A549 (cell line): ENCODE measurements at regions not wholly inside any gene's neighbourhood (a gene's known extent, or its start where the extent isn't known, plus 50 kb on each side); places are given as distances from the start of the nearest gene placed in this dataset.

ENCODE experiments used
- ATAC-seq, 2 experiments: fragments of 200-7000 bp in 1 of 2; fragments of >200 bp in 1 of 2; cut with Nextera tagmentation in 1 of 2; cut with Tn5 transposase in 1 of 2; 3 replicates each; pipeline versions ENCODE4 v1.8.0 to v1.9.1; 2018 to 2020; ENCODE audit warnings: mild to moderate bottlenecking in 1 of 2, moderate library complexity in 1 of 2
- CTCF ChIA-PET: fragments of 300-600 bp; sonication (Branson Sonifier 250); formaldehyde crosslinking; extraction: SDS; loops from one replicate; lab custom pipeline; 2021; ENCODE audit warnings: antibody characterized with exemption, inconsistent platforms; lab: Yijun Ruan, JAX
- POLR2A ChIA-PET: fragments of 350-600 bp; formaldehyde crosslinking; extraction: SDS; loops from one replicate; lab custom pipeline; 2021; ENCODE audit warnings: antibody characterized with exemption, inconsistent platforms; lab: Yijun Ruan, JAX
- DNase-seq, 2 experiments: peaks; one replicate each; pipeline versions ENCODE4 v3.0.0 to v3.0.0-alpha.2; 2011 to 2016; ENCODE audit warnings: low read depth in 1 of 2, low spot score in 1 of 2
- FAIRE-seq: peaks from 2 replicates; lab custom pipeline; 2011; peaks lifted over from hg19 to GRCh38; lab: Jason Lieb, UNC
- H3K27ac ChIP-seq, 2 experiments: fragments of >200 bp; sonication (Bioruptor Twin); formaldehyde crosslinking; 3 replicates each; pipeline ENCODE4 v1.5.1; 2016 to 2017
- H3K4me1 ChIP-seq: fragments of >200 bp; sonication (Bioruptor Twin); formaldehyde crosslinking; 3 replicates; pipeline ENCODE4 v1.6.1; 2016
- H3K4me2 ChIP-seq: fragments of >200 bp; sonication (Bioruptor Twin); formaldehyde crosslinking; 3 replicates; pipeline ENCODE4 v1.6.1; 2016
- H3K4me3 ChIP-seq: fragments of >200 bp; sonication (Bioruptor Twin); formaldehyde crosslinking; 3 replicates; pipeline ENCODE4 v1.5.1; 2016
- H3K9me3 ChIP-seq: fragments of >200 bp; sonication (Bioruptor Twin); formaldehyde crosslinking; 3 replicates; pipeline ENCODE4 v1.6.1; 2016
- BCL3 ChIP-seq: fragments of >200 bp; sonication (Bioruptor Twin); formaldehyde crosslinking; IDR thresholded peaks from 3 replicates; pipeline ENCODE4 v1.6.1; 2016
- CBX2 ChIP-seq: fragments of 200-600 bp; sonication (generic); IDR thresholded peaks from 2 replicates; pipeline ENCODE4 v1.6.1; 2016; ENCODE audit warnings: low read depth, mild to moderate bottlenecking, borderline replicate concordance
- CBX8 ChIP-seq: fragments of 200-600 bp; sonication (generic); IDR thresholded peaks from 2 replicates; pipeline ENCODE4 v1.6.1; 2016
- CHD4 ChIP-seq: fragments of 200-600 bp; sonication (generic); IDR thresholded peaks from 2 replicates; pipeline ENCODE4 v1.6.1; 2016; ENCODE audit warnings: antibody characterized with exemption, mild to moderate bottlenecking, borderline replicate concordance
- CTCF ChIP-seq: fragments of >200 bp; sonication (Bioruptor Twin); formaldehyde crosslinking; IDR thresholded peaks from 3 replicates; pipeline ENCODE4 v1.5.1; 2016
- ELK1 ChIP-seq: fragments of 150-350 bp; IDR thresholded peaks from 2 replicates; pipeline ENCODE4 v1.6.1; 2014; ENCODE audit warnings: low read depth, mild to moderate bottlenecking, low read length
- EP300 ChIP-seq, 2 experiments: fragments of >200 bp; sonication (Bioruptor Twin); formaldehyde crosslinking; IDR thresholded peaks; 2 replicates in 1 of 2; 3 replicates in 1 of 2; pipeline ENCODE4 v1.6.1; 2016 to 2017
- FOSB ChIP-seq: fragments of 250-450 bp; sonication (Bioruptor Pico); IDR thresholded peaks from 2 replicates; pipeline ENCODE4 v1.5.0; 2020; ENCODE audit warnings: mild to moderate bottlenecking, moderate library complexity
- FOXS1 ChIP-seq: fragments of 250-450 bp; sonication (Bioruptor Pico); IDR thresholded peaks from 2 replicates; pipeline ENCODE4 v1.5.0; 2020; ENCODE audit warnings: mild to moderate bottlenecking, moderate library complexity
- GATA3 ChIP-seq: IDR thresholded peaks from 2 replicates; pipeline ENCODE4 v1.6.1; 2012; ENCODE audit warnings: borderline replicate concordance
- HOXA7 ChIP-seq: fragments of 250-450 bp; sonication (Bioruptor Pico); IDR thresholded peaks from 2 replicates; pipeline ENCODE4 v1.5.0; 2020; ENCODE audit warnings: mild to moderate bottlenecking, moderate library complexity
- HOXB13 ChIP-seq: fragments of 250-450 bp; sonication (Bioruptor Pico); IDR thresholded peaks from 2 replicates; pipeline ENCODE4 v1.5.0; 2020; ENCODE audit warnings: low read depth, mild to moderate bottlenecking, moderate library complexity
- KDM5A ChIP-seq: fragments of 200-600 bp; sonication (generic); IDR thresholded peaks from 2 replicates; pipeline ENCODE4 v1.6.1; 2016; ENCODE audit warnings: antibody characterized with exemption, mild to moderate bottlenecking
- MAFK ChIP-seq: fragments of 450-650 bp; IDR thresholded peaks from 2 replicates; pipeline ENCODE4 v1.6.1; 2014; ENCODE audit not compliant: partially characterized antibody
- PBX3 ChIP-seq: IDR thresholded peaks from 2 replicates; pipeline ENCODE4 v1.6.1; 2012
- PHF8 ChIP-seq: fragments of 200-600 bp; sonication (generic); IDR thresholded peaks from 2 replicates; pipeline ENCODE4 v1.6.1; 2016; ENCODE audit warnings: low read depth, mild to moderate bottlenecking, antibody characterized with exemption, moderate library complexity, borderline replicate concordance
- POLR2A ChIP-seq: IDR thresholded peaks from 2 replicates; pipeline ENCODE4 v1.6.1; 2012; ENCODE audit warnings: mild to moderate bottlenecking, low read length
- POLR2AphosphoS2 ChIP-seq: conservative IDR thresholded peaks from 2 replicates; pipeline ENCODE4 v1.6.1; 2012; ENCODE audit warnings: low read length, improper control_type of control experiment, inconsistent platforms
- RAD21 ChIP-seq, 2 experiments: fragments of >200 bp in 1 of 2; sonication (Bioruptor Twin) in 1 of 2; formaldehyde crosslinking in 1 of 2; IDR thresholded peaks in 1 of 2; conservative IDR thresholded peaks in 1 of 2; 2 replicates in 1 of 2; 3 replicates in 1 of 2; pipeline ENCODE4 v1.6.1; 2012 to 2018; ENCODE audit warnings: inconsistent platforms in 1 of 2
- RARB ChIP-seq: fragments of 250-450 bp; sonication (Bioruptor Pico); IDR thresholded peaks from 2 replicates; pipeline ENCODE4 v1.8.0; 2021; ENCODE audit warnings: mild to moderate bottlenecking, moderate library complexity
- TFCP2L1 ChIP-seq: fragments of 250-450 bp; sonication (Bioruptor Pico); IDR thresholded peaks from 2 replicates; pipeline ENCODE4 v1.5.0; 2021; ENCODE audit warnings: mild to moderate bottlenecking
- TP53 ChIP-seq: fragments of 250-450 bp; sonication (Bioruptor Pico); IDR thresholded peaks from 2 replicates; pipeline ENCODE4 v1.5.0; 2021; ENCODE audit warnings: mild to moderate bottlenecking, moderate library complexity
- ZFP36 ChIP-seq: fragments of 450-650 bp; IDR thresholded peaks from 2 replicates; pipeline ENCODE4 v1.6.1; 2014; ENCODE audit warnings: borderline replicate concordance; ENCODE audit not compliant: partially characterized antibody
- ZNF302 ChIP-seq: fragments of 250-450 bp; sonication (Bioruptor Pico); IDR thresholded peaks from 2 replicates; pipeline ENCODE4 v1.9.0; 2021; ENCODE audit warnings: inconsistent platforms, mild to moderate bottlenecking, moderate library complexity
- ZSCAN20 ChIP-seq: fragments of 250-450 bp; sonication (Bioruptor Pico); IDR thresholded peaks from 2 replicates; pipeline ENCODE4 v1.8.0; 2022; ENCODE audit warnings: mild to moderate bottlenecking, moderate library complexity
- WGBS: methylation state at CpG from one replicate; pipeline ENCODE4 v1.1.6; 2017; ENCODE audit errors: missing lambda C conversion rate; 5-methylcytosine and 5-hydroxymethylcytosine counted together

- ChIA-PET POLR2A (no interaction called here), CTCF (no interaction called here)
- TF ChIP-seq KDM5A, result no peak
- no peak for TF ChIP-seq POLR2AphosphoS2
- TF ChIP-seq MAFK, result no peak
- no peak for TF ChIP-seq TFCP2L1 (CRISPR knock-in tag)
- no peak for TF ChIP-seq GATA3
- no peak for TF ChIP-seq CBX8
- TF ChIP-seq CBX2, result no peak
- no peak for TF ChIP-seq RAD21 (conservative IDR thresholded peaks at IDR 0.05 in 1 of 2, IDR thresholded peaks at IDR 0.05 in 1 of 2)
- no peak for TF ChIP-seq TP53 (CRISPR knock-in tag)
- no peak for TF ChIP-seq POLR2A
- Histone ChIP-seq H3K4me2 (no peak overlapping the region), H3K9me3 (no peaks in the 10 kb centered on the region), H3K4me3 (no peak overlapping the region), H3K27ac (no peak overlapping the region), H3K4me1 (no peaks in the 10 kb centered on the region)
- FAIRE-seq (no peak), DNase-seq (no peak), ATAC-seq (no peak)
- 71% methylated on average over 3 of the region's 3 CpGs for WGBS
Measured at GRCh38 chr5:93336330-93337110, 244.5 kb downstream of the NR2F1-AS1 start.

GRCh38 chr5:93331863-93332262 lies 249.2 kb downstream of the NR2F1-AS1 start:
- CTCF ChIA-PET, result no interaction called here
- DNase-seq, result no peak
- no peak overlapping the region for H3K4me2 ChIP-seq
- no peaks in the 10 kb centered on the region for H3K9me3 ChIP-seq
- FAIRE-seq, result no peak
- WGBS, result 65% methylated on average over 3 of the region's 3 CpGs
- TF ChIP-seq ZFP36 (no peak), ELK1 (no peak), PHF8 (no peak), CTCF (no peak), FOXS1 (no peak), FOSB (CRISPR knock-in tag) (no peak), RARB (CRISPR knock-in tag) (no peak), HOXB13 (CRISPR knock-in tag) (no peak), HOXA7 (CRISPR knock-in tag) (no peak), EP300 (IDR thresholded peaks at IDR 0.05) (no peak)
- no peak for ATAC-seq
- H3K27ac ChIP-seq, result no peak overlapping the region
- H3K4me1 ChIP-seq, result no peaks in the 10 kb centered on the region
- H3K4me3 ChIP-seq, result no peak overlapping the region
- POLR2A ChIA-PET, result no interaction called here

- FAIRE-seq, result no peak
- no peak for DNase-seq
- 94% methylated on average over 1 of the region's 1 CpG for WGBS
- TF ChIP-seq FOSB (CRISPR knock-in tag), result no peak
- TF ChIP-seq PBX3, result no peak
- TF ChIP-seq HOXB13 (CRISPR knock-in tag), result no peak
- no peak for TF ChIP-seq CTCF
- TF ChIP-seq BCL3, result no peak
- no peak for TF ChIP-seq POLR2A
- no peak for TF ChIP-seq ZSCAN20 (CRISPR knock-in tag)
- TF ChIP-seq POLR2AphosphoS2, result no peak
- TF ChIP-seq ZNF302, result no peak
- no peak for TF ChIP-seq GATA3
- no peak for TF ChIP-seq FOXS1
- no peak for TF ChIP-seq CHD4
- Histone ChIP-seq H3K4me3 (no peak overlapping the region), H3K9me3 (no peaks in the 10 kb centered on the region), H3K27ac (no peak overlapping the region), H3K4me2 (no peak overlapping the region), H3K4me1 (no peaks in the 10 kb centered on the region)
- ATAC-seq, result no peak
- CTCF ChIA-PET, result no interaction called here
- POLR2A ChIA-PET, result no interaction called here
Measured at GRCh38 chr5:93331241-93331640, 249.8 kb downstream of the NR2F1-AS1 start.
